A673 (cell line): ENCODE measurements at regions not wholly inside any gene's neighbourhood (a gene's known extent, or its start where the extent isn't known, plus 50 kb on each side); places are given as distances from the start of the nearest gene placed in this dataset.

Source experiments
- EZH2 ChIP-seq: fragments of 200-600 bp; sonication (generic); IDR thresholded peaks from 2 replicates; pipeline ENCODE4 v1.6.1; 2017; ENCODE audit warnings: borderline replicate concordance, low read depth, mild to moderate bottlenecking, mixed read lengths, antibody characterized with exemption, low read length; ENCODE audit not compliant: poor library complexity, severe bottlenecking
- TF ChIP-seq, protein P1 (sequence below): fragments of 300-800, 200-600 bp; sonication (generic); conservative IDR thresholded peaks from 2 replicates; pipeline ENCODE4 v1.5.1; 2017; ENCODE audit warnings: low read depth, mild to moderate bottlenecking, antibody characterized with exemption, low read length, moderate library complexity, mixed read lengths

DNA sequence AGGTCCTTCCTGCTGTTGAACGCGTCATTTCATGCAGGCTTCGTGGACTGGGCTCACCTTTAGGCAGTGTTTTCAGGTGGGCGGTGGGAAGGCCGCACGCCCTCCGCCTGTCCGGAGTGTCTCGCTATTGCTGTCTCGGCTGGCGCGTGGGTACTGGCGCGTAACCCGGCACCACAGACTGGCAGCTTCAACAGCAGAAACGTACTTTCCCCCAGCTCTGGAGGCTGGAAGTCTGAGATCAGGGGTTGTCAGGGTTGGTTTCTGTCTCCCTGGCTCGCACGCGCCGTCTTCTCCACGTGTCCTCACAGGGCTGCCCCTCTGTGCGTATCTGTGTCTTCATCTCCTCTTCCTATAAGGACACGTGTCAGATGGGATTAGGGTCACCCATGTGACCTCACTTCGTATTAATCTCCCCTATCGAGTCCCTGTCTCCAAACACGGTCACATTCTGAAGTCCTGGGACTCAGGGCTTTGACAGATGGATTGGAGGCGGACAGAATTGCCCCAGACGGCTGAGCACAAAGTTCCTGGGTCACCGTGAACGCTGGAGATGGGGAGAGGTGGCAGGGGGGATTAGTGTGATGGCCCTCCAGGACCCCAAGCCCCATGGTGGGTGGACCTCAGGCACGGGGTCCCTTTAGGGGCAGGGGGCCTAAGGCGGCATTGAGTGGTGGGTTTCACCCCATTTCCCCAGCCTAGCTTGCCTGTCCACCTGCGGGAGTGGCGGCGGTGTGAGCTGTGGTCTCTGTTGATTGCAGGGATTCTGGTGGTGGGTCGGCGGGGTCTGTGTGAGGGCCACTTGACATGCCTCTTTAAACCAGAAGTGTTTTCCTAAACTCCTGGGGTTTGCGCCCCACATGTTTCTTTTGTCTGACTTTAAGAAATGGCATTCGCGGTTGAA is 83.4 kb upstream of the LRPAP1 start:
- TF ChIP-seq, protein P1, sequence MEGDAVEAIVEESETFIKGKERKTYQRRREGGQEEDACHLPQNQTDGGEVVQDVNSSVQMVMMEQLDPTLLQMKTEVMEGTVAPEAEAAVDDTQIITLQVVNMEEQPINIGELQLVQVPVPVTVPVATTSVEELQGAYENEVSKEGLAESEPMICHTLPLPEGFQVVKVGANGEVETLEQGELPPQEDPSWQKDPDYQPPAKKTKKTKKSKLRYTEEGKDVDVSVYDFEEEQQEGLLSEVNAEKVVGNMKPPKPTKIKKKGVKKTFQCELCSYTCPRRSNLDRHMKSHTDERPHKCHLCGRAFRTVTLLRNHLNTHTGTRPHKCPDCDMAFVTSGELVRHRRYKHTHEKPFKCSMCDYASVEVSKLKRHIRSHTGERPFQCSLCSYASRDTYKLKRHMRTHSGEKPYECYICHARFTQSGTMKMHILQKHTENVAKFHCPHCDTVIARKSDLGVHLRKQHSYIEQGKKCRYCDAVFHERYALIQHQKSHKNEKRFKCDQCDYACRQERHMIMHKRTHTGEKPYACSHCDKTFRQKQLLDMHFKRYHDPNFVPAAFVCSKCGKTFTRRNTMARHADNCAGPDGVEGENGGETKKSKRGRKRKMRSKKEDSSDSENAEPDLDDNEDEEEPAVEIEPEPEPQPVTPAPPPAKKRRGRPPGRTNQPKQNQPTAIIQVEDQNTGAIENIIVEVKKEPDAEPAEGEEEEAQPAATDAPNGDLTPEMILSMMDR: no peak
- TF ChIP-seq EZH2: no peak
